ENCODE measurements at regions not wholly inside any gene's neighbourhood (a gene's known extent, or its start where the extent isn't known, plus 50 kb on each side); places are given as distances from the start of the nearest gene placed in this dataset.

DNA sequence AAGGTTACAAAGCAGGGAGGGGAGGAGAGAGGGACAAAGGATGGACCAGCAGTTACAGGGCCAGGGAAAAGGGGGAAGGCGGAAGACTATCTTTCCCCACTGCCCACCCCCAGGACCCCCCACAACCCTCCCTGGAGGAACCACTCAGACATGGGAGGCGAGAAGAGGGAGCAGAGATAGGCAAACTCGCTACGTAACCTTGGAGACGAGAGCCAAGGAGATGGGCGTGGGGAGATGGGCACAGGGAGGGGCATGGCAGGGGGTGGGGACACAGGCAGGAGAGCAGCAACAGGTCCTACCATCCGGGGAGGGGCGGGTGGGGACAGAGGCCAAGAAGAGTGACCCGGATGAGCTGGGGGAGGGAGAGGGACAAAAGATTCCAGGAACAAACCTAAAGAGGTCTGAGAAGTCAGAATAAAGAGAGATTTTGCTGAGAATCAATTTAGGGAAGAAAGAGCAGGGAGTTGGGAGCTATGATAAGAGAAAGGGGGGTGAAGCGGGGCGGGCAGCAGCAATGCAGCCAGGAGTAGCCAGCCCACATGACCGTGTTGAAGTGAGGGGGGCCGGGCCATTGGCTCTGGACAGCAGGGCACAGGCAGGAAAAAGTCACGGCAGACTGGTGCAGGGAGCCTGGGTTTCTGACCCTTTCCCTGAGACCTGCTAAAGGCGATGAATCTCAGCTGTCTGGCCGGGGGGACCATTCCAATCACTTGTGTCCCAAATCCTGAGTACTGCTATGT lies 128.4 kb downstream of the BUD13 start:
- H3K27ac ChIP-seq (ENCODE audit: low read depth): no peak overlapping the region
- no peak overlapping the region for H2AFZ ChIP-seq
- TF ChIP-seq ZNF331 (CRISPR knock-in tag; IDR thresholded peaks at IDR 0.05; ENCODE audit: low read depth) (no peak), NANOG (IDR thresholded peaks at IDR 0.05; ENCODE audit: borderline replicate concordance) (no peak), EZH2 (IDR thresholded peaks at IDR 0.05; ENCODE audit: low read depth, unreplicated experiment) (no peak), EZH2phosphoT487 (IDR thresholded peaks at IDR 0.05; ENCODE audit: unreplicated experiment) (no peak), ZNF114 (CRISPR knock-in tag; IDR thresholded peaks at IDR 0.05) (no peak)
- TF ChIP-seq, protein P1, sequence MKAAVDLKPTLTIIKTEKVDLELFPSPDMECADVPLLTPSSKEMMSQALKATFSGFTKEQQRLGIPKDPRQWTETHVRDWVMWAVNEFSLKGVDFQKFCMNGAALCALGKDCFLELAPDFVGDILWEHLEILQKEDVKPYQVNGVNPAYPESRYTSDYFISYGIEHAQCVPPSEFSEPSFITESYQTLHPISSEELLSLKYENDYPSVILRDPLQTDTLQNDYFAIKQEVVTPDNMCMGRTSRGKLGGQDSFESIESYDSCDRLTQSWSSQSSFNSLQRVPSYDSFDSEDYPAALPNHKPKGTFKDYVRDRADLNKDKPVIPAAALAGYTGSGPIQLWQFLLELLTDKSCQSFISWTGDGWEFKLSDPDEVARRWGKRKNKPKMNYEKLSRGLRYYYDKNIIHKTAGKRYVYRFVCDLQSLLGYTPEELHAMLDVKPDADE (IDR thresholded peaks at IDR 0.05): no peak
- TF ChIP-seq, protein P2, sequence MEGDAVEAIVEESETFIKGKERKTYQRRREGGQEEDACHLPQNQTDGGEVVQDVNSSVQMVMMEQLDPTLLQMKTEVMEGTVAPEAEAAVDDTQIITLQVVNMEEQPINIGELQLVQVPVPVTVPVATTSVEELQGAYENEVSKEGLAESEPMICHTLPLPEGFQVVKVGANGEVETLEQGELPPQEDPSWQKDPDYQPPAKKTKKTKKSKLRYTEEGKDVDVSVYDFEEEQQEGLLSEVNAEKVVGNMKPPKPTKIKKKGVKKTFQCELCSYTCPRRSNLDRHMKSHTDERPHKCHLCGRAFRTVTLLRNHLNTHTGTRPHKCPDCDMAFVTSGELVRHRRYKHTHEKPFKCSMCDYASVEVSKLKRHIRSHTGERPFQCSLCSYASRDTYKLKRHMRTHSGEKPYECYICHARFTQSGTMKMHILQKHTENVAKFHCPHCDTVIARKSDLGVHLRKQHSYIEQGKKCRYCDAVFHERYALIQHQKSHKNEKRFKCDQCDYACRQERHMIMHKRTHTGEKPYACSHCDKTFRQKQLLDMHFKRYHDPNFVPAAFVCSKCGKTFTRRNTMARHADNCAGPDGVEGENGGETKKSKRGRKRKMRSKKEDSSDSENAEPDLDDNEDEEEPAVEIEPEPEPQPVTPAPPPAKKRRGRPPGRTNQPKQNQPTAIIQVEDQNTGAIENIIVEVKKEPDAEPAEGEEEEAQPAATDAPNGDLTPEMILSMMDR (conservative IDR thresholded peaks at IDR 0.05; ENCODE audit: low read depth in 2 of 2): no peak
- DNase-seq (ENCODE audit: low spot score) (no peak), ATAC-seq (no peak)
- no peaks in the 10 kb centered on the region for H3K36me3 Mint-ChIP-seq (ENCODE audit: low read depth)
- no peaks in the 10 kb centered on the region for H3K27me3 ChIP-seq (ENCODE audit: insufficient read depth)
- 0 out of 2 replicates have a peak, but pooled peaks cover 2% of the 10 kb centered on the region for H4K20me1 ChIP-seq (replicated peaks; ENCODE audit: insufficient read depth)
- H3K9me3 Mint-ChIP-seq: no peaks in the 10 kb centered on the region
- peaks cover 9% of the 10 kb centered on the region for H3K4me1 Mint-ChIP-seq
- no peaks in the 10 kb centered on the region for H3K79me2 ChIP-seq (replicated peaks; ENCODE audit: insufficient read depth)
- no peak overlapping the region for H3K27ac Mint-ChIP-seq
- H3F3A ChIP-seq (replicated peaks; ENCODE audit: low read depth): no peaks in the 10 kb centered on the region
- no peaks in the 10 kb centered on the region for H3K36me3 ChIP-seq (ENCODE audit: insufficient read depth)
- peaks cover 1% of the 10 kb centered on the region for H3K27me3 Mint-ChIP-seq (ENCODE audit: insufficient read depth, low read depth, poor library complexity)
- no peak overlapping the region for H3K4me3 ChIP-seq
- no peaks in the 10 kb centered on the region; the same call in 1 of the 2 replicates for H3K4me1 ChIP-seq (ENCODE audit: insufficient read depth)
- H3K9me2 ChIP-seq (ENCODE audit: insufficient read depth): no peaks in the 10 kb centered on the region
- H3K4me3 Mint-ChIP-seq: no peak overlapping the region
- no peak overlapping the region for H3K4me2 ChIP-seq

DNA sequence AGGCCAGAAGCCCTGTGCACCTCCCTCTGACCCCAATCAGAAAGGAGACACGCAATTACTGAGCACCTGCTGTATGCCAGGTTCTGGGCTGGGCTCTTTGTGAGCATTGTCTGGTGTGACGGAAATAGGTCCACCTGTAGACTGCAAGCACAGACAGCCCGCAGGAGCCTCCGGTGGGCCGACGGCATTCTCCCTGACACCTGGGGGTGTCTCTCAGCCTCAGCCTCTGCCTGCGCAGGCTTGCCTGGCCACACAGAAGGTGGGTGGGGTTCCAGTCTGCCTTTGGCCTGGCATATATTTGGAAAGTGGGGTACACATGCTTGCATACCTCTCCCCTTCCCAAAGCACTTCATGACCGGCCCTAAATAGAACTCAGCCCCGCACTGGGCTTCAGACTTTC lies 129.3 kb downstream of the BUD13 start:
- Histone ChIP-seq H3K36me3 (ENCODE audit: insufficient read depth) (no peaks in the 10 kb centered on the region), H2AFZ (no peak overlapping the region), H3K27me3 (ENCODE audit: insufficient read depth) (no peaks in the 10 kb centered on the region), H3K4me3 (no peak overlapping the region), H3F3A (replicated peaks; ENCODE audit: low read depth) (no peaks in the 10 kb centered on the region), H3K4me2 (no peak overlapping the region), H3K9me2 (ENCODE audit: insufficient read depth) (no peaks in the 10 kb centered on the region), H3K79me2 (replicated peaks; ENCODE audit: insufficient read depth) (no peaks in the 10 kb centered on the region), H3K27ac (ENCODE audit: low read depth) (no peak overlapping the region), H3K4me1 (ENCODE audit: insufficient read depth) (no peaks in the 10 kb centered on the region; the same call in 1 of the 2 replicates), H4K20me1 (replicated peaks; ENCODE audit: insufficient read depth) (0 out of 2 replicates have a peak, but pooled peaks cover 2% of the 10 kb centered on the region)
- no peaks in the 10 kb centered on the region for H3K9me3 Mint-ChIP-seq
- H3K27me3 Mint-ChIP-seq (ENCODE audit: insufficient read depth, low read depth, poor library complexity): peaks cover 1% of the 10 kb centered on the region
- H3K27ac Mint-ChIP-seq: no peak overlapping the region
- H3K4me1 Mint-ChIP-seq: peaks cover 9% of the 10 kb centered on the region
- no peaks in the 10 kb centered on the region for H3K36me3 Mint-ChIP-seq (ENCODE audit: low read depth)
- no peak overlapping the region for H3K4me3 Mint-ChIP-seq
- DNase-seq (ENCODE audit: low spot score): no peak
- no peak for ATAC-seq
- TF ChIP-seq POLR2AphosphoS5 (IDR thresholded peaks at IDR 0.05; ENCODE audit: low read depth) (no peak), NANOG (IDR thresholded peaks at IDR 0.05; ENCODE audit: borderline replicate concordance) (no peak), CREB1 (CRISPR knock-in tag; IDR thresholded peaks at IDR 0.05; ENCODE audit: low read depth) (no peak), EZH2 (IDR thresholded peaks at IDR 0.05; ENCODE audit: low read depth, unreplicated experiment) (no peak), JUNB (IDR thresholded peaks at IDR 0.05; ENCODE audit: unreplicated experiment) (no peak), STAT1 (IDR thresholded peaks at IDR 0.05; ENCODE audit: unreplicated experiment) (no peak), EZH2phosphoT487 (IDR thresholded peaks at IDR 0.05; ENCODE audit: unreplicated experiment) (no peak), ZNF114 (CRISPR knock-in tag; IDR thresholded peaks at IDR 0.05) (no peak)
- TF ChIP-seq, protein P1 (IDR thresholded peaks at IDR 0.05): no peak
- TF ChIP-seq, protein P2 (conservative IDR thresholded peaks at IDR 0.05; ENCODE audit: low read depth in 2 of 2): no peak
